ENCODE measurements at regions not wholly inside any gene's neighbourhood (a gene's known extent, or its start where the extent isn't known, plus 50 kb on each side); places are given as distances from the start of the nearest gene placed in this dataset.
"Not testable (repeated sequence)": the region's sequence is repeated elsewhere in the genome, so short reads cannot be mapped to it uniquely, and the experiment has no call there.

DNA sequence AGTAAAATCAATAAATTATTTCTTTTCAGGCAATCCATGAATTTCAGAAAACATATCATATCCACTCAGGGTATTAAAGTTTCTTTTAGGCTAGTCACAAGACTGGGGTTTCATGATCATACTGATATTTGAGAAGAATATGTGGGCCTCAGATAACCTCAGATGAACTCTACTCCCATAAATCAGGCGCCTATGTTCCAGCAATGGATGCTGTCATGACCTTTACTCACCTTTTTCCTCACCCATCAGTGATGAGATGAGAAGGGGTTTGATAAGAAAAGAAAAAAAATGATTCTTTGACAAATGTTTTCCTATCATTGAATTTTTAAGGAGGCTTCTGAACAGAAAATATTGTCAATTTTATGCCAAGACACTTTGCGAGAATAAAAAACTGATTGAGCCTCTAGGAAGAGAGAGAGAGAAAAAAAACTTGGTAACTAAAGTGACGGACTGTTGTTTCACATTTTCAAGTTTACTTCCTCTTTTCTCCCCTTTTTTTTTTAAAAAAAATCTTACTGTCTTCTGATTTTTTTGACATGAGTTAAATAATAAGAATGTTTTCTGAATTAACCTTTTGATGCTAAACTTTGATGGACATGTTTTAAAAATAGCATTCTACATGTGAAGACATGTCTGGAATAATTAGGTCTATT lies 309.1 kb upstream of the MAP2 start:
- TF ChIP-seq ZFX (IDR thresholded peaks at IDR 0.05; ENCODE audit: borderline replicate concordance) (no peak), CTCF (IDR thresholded peaks at IDR 0.05) (no peak)
- no peak overlapping the region for H3K27ac ChIP-seq

DNA sequence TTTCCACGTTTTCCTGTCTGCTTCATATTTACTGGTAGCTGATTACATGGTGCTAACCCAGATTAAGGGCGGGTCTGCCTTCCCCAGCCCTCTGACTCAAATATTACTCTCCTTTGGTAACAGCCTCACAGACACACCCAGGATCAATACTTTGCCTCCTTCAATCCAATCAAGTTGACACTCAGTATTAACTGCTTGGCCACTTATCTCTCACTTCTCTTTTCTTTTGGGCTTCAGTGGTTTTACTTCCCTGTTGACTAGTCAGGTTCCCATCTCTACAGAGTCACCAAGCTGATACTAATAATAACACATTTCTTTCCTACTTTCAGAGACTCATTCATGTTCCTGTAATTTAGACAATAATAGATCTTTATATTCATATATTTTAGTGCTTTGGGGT lies 302.2 kb upstream of the MAP2 start:
- H3K27ac ChIP-seq, result no peak overlapping the region
- no peak for TF ChIP-seq ZFX (IDR thresholded peaks at IDR 0.05; ENCODE audit: borderline replicate concordance)
- TF ChIP-seq CTCF (IDR thresholded peaks at IDR 0.05), result no peak

GRCh38 chr2:209125291-209125690 lies 298.6 kb upstream of the MAP2 start:
- no peak overlapping the region for H3K27ac ChIP-seq
- TF ChIP-seq CTCF (IDR thresholded peaks at IDR 0.05), result no peak
- TF ChIP-seq ZFX (IDR thresholded peaks at IDR 0.05; ENCODE audit: borderline replicate concordance), result no peak

DNA sequence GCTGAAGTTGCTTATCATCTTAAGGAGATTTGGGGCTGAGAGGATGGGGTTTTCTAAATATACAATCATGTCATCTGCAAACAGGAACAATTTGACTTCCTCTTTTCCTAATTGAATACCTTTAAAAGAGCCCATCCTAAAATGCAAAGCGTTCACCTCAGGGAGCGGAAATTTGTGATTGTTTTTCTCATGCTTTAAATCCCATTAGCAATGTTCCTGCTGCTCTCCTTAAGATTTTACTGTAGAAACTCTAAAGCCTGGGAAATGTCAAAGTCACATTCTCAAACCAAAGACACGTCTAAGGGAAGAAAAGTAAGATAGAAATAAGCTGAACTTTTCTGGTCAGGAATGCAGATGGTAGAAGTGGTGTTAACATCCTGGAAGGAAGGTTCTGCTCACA lies 285.8 kb upstream of the MAP2 start:
- TF ChIP-seq ZFX (IDR thresholded peaks at IDR 0.05; ENCODE audit: borderline replicate concordance) (no peak), CTCF (IDR thresholded peaks at IDR 0.05) (no peak)
- H3K27ac ChIP-seq, result no peak overlapping the region

- TF ChIP-seq CTCF (IDR thresholded peaks at IDR 0.05), result no peak
- TF ChIP-seq ZFX (IDR thresholded peaks at IDR 0.05; ENCODE audit: borderline replicate concordance), result no peak
- H3K27ac ChIP-seq, result no peak overlapping the region
Measured at GRCh38 chr2:209141142-209141541, 282.7 kb upstream of the MAP2 start.

DNA sequence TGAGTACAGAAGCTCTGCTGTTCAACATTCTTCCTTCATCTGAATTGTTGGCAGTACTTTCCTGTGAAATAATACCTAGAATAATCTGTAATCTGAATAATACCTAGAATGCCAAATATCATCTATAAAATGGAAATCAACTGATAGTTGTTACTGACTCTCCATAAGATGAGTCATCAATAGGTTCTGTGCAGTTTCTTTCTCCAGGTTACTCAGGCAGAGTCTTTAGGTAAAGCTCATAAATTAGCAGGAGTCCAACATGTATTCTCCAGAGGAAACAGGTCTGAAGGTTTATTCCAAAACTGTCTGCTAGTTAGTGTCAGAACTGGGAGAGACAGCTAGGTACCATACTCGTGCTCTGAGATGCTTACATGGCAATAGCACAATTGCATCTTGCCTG lies 282.0 kb upstream of the MAP2 start:
- TF ChIP-seq CTCF (IDR thresholded peaks at IDR 0.05) (no peak), ZFX (IDR thresholded peaks at IDR 0.05; ENCODE audit: borderline replicate concordance) (no peak)
- no peak overlapping the region for H3K27ac ChIP-seq

DNA sequence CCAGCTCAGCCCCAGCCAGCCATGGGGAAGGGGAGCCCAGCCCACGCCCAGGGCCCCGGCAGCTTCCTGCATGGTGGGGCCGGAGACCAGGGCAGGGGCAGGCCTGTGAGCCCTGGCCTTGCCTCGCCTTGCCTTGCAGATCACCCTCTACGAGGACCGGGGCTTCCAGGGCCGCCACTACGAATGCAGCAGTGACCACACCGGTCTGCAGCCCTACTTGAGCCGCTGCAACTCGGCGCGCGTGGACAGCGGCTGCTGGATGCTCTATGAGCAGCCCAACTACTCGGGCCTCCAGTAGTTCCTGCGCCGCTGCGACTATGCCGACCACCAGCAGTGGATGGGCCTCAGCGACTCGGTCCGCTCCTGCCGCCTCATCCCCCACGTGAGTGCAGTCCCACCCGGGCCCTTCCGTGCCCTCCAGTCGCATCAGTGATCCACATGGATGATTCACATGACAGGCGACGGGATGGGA lies 278.6 kb upstream of the MAP2 start:
- not testable (repeated sequence) for H3K27ac ChIP-seq

Data from 22Rv1 (cell line).